B cell (primary cell): ENCODE measurements at regions not wholly inside any gene's neighbourhood (a gene's known extent, or its start where the extent isn't known, plus 50 kb on each side); places are given as distances from the start of the nearest gene placed in this dataset.

Source experiments
- ATAC-seq: fragments of 200-7000 bp; cut with Tn5 transposase; one replicate; pipeline ENCODE4 v1.10.0; 2021; ENCODE audit warnings: low read depth, mild to moderate bottlenecking, moderate number of reproducible peaks, moderate library complexity
- CTCF ChIA-PET: fragments of 350-600 bp; sonication (Branson Sonifier 250); formaldehyde crosslinking; loops from one replicate; lab custom pipeline; 2021; ENCODE audit warnings: antibody characterized with exemption, inconsistent platforms; lab: Charles Lee
- POLR2A ChIA-PET: fragments of 350-600 bp; sonication (Branson Sonifier 250); formaldehyde crosslinking; loops from one replicate; lab custom pipeline; 2021; ENCODE audit warnings: antibody characterized with exemption; lab: Charles Lee
- DNase-seq: peaks from one replicate; pipeline ENCODE4 v3.0.0; 2013
- H2AFZ ChIP-seq: 2 replicates; pipeline ENCODE4 v1.6.1; 2012; ENCODE audit warnings: mild to moderate bottlenecking, low read depth, low read length; ENCODE audit not compliant: insufficient read depth, poor library complexity, severe bottlenecking
- H3K27ac ChIP-seq, 2 donors: 1 replicate in 1 of 2; 2 replicates in 1 of 2; pipeline ENCODE4 v1.5.1; 2012 to 2013; ENCODE audit warnings: low read length in 2 of 2, mild to moderate bottlenecking in 2 of 2, moderate library complexity in 1 of 2
- H3K27me3 ChIP-seq, 4 experiments: fragments of 200-600 bp in 1 of 4; sonication (generic) in 1 of 4; replicated peaks in 1 of 4; 1 replicate in 2 of 4; 2 replicates in 2 of 4; pipeline versions ENCODE4 v1.6.1 to v1.7.0; 2013 to 2016; ENCODE audit warnings: low read length in 3 of 4, mild to moderate bottlenecking in 2 of 4, mixed read lengths in 1 of 4, moderate library complexity in 1 of 4; ENCODE audit not compliant: insufficient read depth in 4 of 4, control insufficient read depth in 3 of 4; ENCODE audit errors: control extremely low read depth in 1 of 4
- H3K36me3 ChIP-seq, 2 experiments: replicated peaks in 1 of 2; 1 replicate in 1 of 2; 2 replicates in 1 of 2; pipeline versions ENCODE4 v1.6.1 to v1.7.1; 2013; ENCODE audit warnings: low read length in 1 of 2; ENCODE audit not compliant: insufficient read depth in 2 of 2, control insufficient read depth in 1 of 2; ENCODE audit errors: control extremely low read depth in 1 of 2, extremely low read depth in 1 of 2
- H3K4me1 ChIP-seq, 2 donors: fragments of 200-600 bp in 1 of 2; sonication (generic) in 1 of 2; 1 replicate in 1 of 2; 2 replicates in 1 of 2; pipeline versions ENCODE4 v1.5.1 to v1.6.1; 2013 to 2017; ENCODE audit warnings: low read length in 2 of 2; ENCODE audit not compliant: control insufficient read depth in 2 of 2, insufficient read depth in 2 of 2
- H3K4me2 ChIP-seq: replicated peaks from 2 replicates; pipeline ENCODE3; 2012; ENCODE audit warnings: mild to moderate bottlenecking, low read depth, low read length; ENCODE audit not compliant: poor library complexity, severe bottlenecking
- H3K4me3 ChIP-seq, 5 experiments: fragments of 200-600 bp in 1 of 5; sonication (generic) in 1 of 5; 1 replicate in 3 of 5; 2 replicates in 2 of 5; pipeline versions ENCODE4 v1.5.1 to v1.7.0; 2011 to 2016; ENCODE audit warnings: low read length in 4 of 5, mild to moderate bottlenecking in 4 of 5, low read depth in 2 of 5, control low read depth in 1 of 5, moderate library complexity in 1 of 5; ENCODE audit not compliant: insufficient read depth in 1 of 5; ENCODE audit errors: control extremely low read depth in 1 of 5, extremely low read depth in 1 of 5
- H3K79me2 ChIP-seq: fragments of 200-600 bp; sonication (generic); one replicate; pipeline ENCODE4 v1.6.0; 2016; ENCODE audit warnings: low read length; ENCODE audit not compliant: control insufficient read depth, insufficient read depth
- H3K9ac ChIP-seq: fragments of 200-600 bp; sonication (generic); 2 replicates; pipeline ENCODE4 v1.6.1; 2017; ENCODE audit warnings: mild to moderate bottlenecking, low read length, moderate library complexity
- H3K9me3 ChIP-seq, 3 donors: one replicate each; pipeline versions ENCODE4 v1.6.1 to v1.7.1; 2013; ENCODE audit warnings: low read length in 2 of 3; ENCODE audit not compliant: control insufficient read depth in 2 of 3, insufficient read depth in 1 of 3; ENCODE audit errors: control extremely low read depth in 1 of 3
- H4K20me1 ChIP-seq: 2 replicates; pipeline ENCODE4 v1.6.0; 2012; ENCODE audit warnings: mild to moderate bottlenecking, low read length; ENCODE audit not compliant: insufficient read depth, control insufficient read depth, poor library complexity, severe bottlenecking
- H3K27ac Mint-ChIP-seq: one replicate; pipeline ENCODE4 v1.8.0; 2021; ENCODE audit warnings: mixed read lengths
- H3K27me3 Mint-ChIP-seq: one replicate; pipeline ENCODE4 v1.8.0; 2021; ENCODE audit warnings: mixed read lengths
- H3K4me1 Mint-ChIP-seq: one replicate; pipeline ENCODE4 v1.8.0; 2021; ENCODE audit warnings: mixed read lengths
- H3K4me3 Mint-ChIP-seq: one replicate; pipeline ENCODE4 v1.8.0; 2021; ENCODE audit warnings: mixed read lengths
- H3K9me3 Mint-ChIP-seq: one replicate; pipeline ENCODE4 v1.8.0; 2022; ENCODE audit warnings: mixed read lengths; ENCODE audit not compliant: insufficient read depth
- EZH2 ChIP-seq: IDR thresholded peaks from 2 replicates; pipeline ENCODE4 v1.6.1; 2012; ENCODE audit warnings: borderline replicate concordance, low read depth, mild to moderate bottlenecking, moderate library complexity, low read length; ENCODE audit not compliant: insufficient read depth, poor library complexity, severe bottlenecking
- WGBS: methylation state at CpG from one replicate; pipeline ENCODE4 v1.1.5; 2013; ENCODE audit warnings: missing lambda C conversion rate; ENCODE audit not compliant: insufficient coverage; 5-methylcytosine and 5-hydroxymethylcytosine counted together
- intact Hi-C: fragments of 100-400 bp; cut with micrococcal nuclease; formaldehyde crosslinking; loops from one replicate; pipeline ENCODE4 v1.10.0; 2022
- TF ChIP-seq, protein P1 (sequence below): fragments of 200-600 bp; IDR thresholded peaks from one replicate; pipeline ENCODE4 v1.8.0; 2022; ENCODE audit warnings: antibody characterized with exemption, mild to moderate bottlenecking

- no peaks in the 10 kb centered on the region for H3K27me3 Mint-ChIP-seq
- DNase-seq = no peak
Measured at GRCh38 chr3:56851966-56852884, 50.5 kb upstream of the ARHGEF3 start.

More at GRCh38 chr3:56851966-56852884, 50.5 kb upstream of the ARHGEF3 start:
- Histone ChIP-seq H3K4me3 (no peak overlapping the region), H3K9ac (no peak overlapping the region), H3K36me3 (no peaks in the 10 kb centered on the region), H3K4me2 (no peak overlapping the region), H3K4me1 (no peaks in the 10 kb centered on the region), H4K20me1 (no peaks in the 10 kb centered on the region), H3K27me3 (no peaks in the 10 kb centered on the region), H3K27ac (no peak overlapping the region), H3K79me2 (no peaks in the 10 kb centered on the region), H3K9me3 (no peaks in the 10 kb centered on the region), H2AFZ (no peak overlapping the region)
- ATAC-seq = no peak
- no CpG with 5 or more reads among the region's 9 CpGs for WGBS
- H3K27ac Mint-ChIP-seq = no peak overlapping the region
- ChIA-PET POLR2A (interaction anchor here (0.5 kb wide), 1 partner anchor 118 kb away, joined by 6 read pairs; no protein-coding TSS in a partner anchor), CTCF (interaction anchor here (1.4 kb wide), 1 partner anchor 137 kb away, joined by 4 read pairs; no protein-coding TSS in a partner anchor)
- intact Hi-C loops = no loop called here
- H3K4me3 Mint-ChIP-seq = no peak overlapping the region
- peaks cover 6% of the 10 kb centered on the region for H3K4me1 Mint-ChIP-seq
- TF ChIP-seq EZH2 = no peak
- TF ChIP-seq, protein P1, sequence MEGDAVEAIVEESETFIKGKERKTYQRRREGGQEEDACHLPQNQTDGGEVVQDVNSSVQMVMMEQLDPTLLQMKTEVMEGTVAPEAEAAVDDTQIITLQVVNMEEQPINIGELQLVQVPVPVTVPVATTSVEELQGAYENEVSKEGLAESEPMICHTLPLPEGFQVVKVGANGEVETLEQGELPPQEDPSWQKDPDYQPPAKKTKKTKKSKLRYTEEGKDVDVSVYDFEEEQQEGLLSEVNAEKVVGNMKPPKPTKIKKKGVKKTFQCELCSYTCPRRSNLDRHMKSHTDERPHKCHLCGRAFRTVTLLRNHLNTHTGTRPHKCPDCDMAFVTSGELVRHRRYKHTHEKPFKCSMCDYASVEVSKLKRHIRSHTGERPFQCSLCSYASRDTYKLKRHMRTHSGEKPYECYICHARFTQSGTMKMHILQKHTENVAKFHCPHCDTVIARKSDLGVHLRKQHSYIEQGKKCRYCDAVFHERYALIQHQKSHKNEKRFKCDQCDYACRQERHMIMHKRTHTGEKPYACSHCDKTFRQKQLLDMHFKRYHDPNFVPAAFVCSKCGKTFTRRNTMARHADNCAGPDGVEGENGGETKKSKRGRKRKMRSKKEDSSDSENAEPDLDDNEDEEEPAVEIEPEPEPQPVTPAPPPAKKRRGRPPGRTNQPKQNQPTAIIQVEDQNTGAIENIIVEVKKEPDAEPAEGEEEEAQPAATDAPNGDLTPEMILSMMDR = no peak
- no peaks in the 10 kb centered on the region for H3K9me3 Mint-ChIP-seq
